WTC11 (cell line): ENCODE measurements at regions not wholly inside any gene's neighbourhood (a gene's known extent, or its start where the extent isn't known, plus 50 kb on each side); places are given as distances from the start of the nearest gene placed in this dataset.

Source experiments
- MXD4 ChIP-seq: fragments of 250-450 bp; sonication (Bioruptor Pico); IDR thresholded peaks from 2 replicates; pipeline ENCODE4 v1.8.0; 2021; ENCODE audit warnings: mild to moderate bottlenecking, moderate library complexity, borderline replicate concordance
- NFYB ChIP-seq: sonication (generic); formaldehyde crosslinking; conservative IDR thresholded peaks from 2 replicates; pipeline ENCODE4 v1.8.0; 2022; ENCODE audit warnings: low read depth, missing genetic modification reagents
- SP1 ChIP-seq: sonication (generic); formaldehyde crosslinking; conservative IDR thresholded peaks from 2 replicates; pipeline ENCODE4 v1.8.1; 2022; ENCODE audit warnings: missing genetic modification reagents
- ZNF232 ChIP-seq: sonication (generic); formaldehyde crosslinking; IDR thresholded peaks from 2 replicates; pipeline ENCODE4 v1.8.0; 2022; ENCODE audit warnings: mild to moderate bottlenecking, missing genetic modification reagents
- TF ChIP-seq, protein P1 (sequence below): fragments of 200-600 bp; IDR thresholded peaks from 2 replicates; pipeline ENCODE4 v1.8.0; 2022; ENCODE audit warnings: antibody characterized with exemption
- TF ChIP-seq, protein P2 (sequence below): sonication (generic); formaldehyde crosslinking; IDR thresholded peaks from 2 replicates; pipeline ENCODE4 v1.8.0; 2022; ENCODE audit warnings: mild to moderate bottlenecking, missing genetic modification reagents

DNA sequence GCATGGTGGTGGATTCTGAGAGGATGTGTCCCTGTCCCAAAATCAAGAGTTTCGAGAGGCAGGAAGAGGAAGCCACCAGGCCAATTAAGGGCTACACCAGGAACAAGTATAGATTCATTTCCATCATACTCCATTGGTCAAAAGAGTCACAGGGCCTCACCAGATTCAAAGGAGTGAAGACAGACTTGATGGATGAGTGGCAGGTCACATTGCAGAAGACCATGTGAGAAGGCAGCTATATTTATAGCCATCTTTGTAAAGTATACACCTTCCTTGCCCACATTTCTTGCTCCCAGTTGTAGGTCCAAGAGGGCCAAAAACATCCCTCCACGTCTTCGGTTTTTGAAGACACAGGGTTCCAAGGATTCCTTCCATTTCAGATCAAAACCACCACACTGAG is 406.0 kb downstream of the BCOR start:
- TF ChIP-seq, protein P1, sequence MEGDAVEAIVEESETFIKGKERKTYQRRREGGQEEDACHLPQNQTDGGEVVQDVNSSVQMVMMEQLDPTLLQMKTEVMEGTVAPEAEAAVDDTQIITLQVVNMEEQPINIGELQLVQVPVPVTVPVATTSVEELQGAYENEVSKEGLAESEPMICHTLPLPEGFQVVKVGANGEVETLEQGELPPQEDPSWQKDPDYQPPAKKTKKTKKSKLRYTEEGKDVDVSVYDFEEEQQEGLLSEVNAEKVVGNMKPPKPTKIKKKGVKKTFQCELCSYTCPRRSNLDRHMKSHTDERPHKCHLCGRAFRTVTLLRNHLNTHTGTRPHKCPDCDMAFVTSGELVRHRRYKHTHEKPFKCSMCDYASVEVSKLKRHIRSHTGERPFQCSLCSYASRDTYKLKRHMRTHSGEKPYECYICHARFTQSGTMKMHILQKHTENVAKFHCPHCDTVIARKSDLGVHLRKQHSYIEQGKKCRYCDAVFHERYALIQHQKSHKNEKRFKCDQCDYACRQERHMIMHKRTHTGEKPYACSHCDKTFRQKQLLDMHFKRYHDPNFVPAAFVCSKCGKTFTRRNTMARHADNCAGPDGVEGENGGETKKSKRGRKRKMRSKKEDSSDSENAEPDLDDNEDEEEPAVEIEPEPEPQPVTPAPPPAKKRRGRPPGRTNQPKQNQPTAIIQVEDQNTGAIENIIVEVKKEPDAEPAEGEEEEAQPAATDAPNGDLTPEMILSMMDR, result no peak
- TF ChIP-seq SP1 (CRISPR knock-in tag), result no peak
- TF ChIP-seq NFYB (CRISPR knock-in tag), result no peak
- TF ChIP-seq MXD4, result no peak
- TF ChIP-seq ZNF232 (CRISPR knock-in tag), result no peak
- TF ChIP-seq, protein P2, sequence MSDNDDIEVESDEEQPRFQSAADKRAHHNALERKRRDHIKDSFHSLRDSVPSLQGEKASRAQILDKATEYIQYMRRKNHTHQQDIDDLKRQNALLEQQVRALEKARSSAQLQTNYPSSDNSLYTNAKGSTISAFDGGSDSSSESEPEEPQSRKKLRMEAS (CRISPR knock-in tag), result no peak
